CD4-positive, alpha-beta T cell (primary cell): ENCODE measurements at regions not wholly inside any gene's neighbourhood (a gene's known extent, or its start where the extent isn't known, plus 50 kb on each side); places are given as distances from the start of the nearest gene placed in this dataset.

ENCODE experiments used
- ATAC-seq: fragments of 200-7000 bp; cut with Tn5 transposase; one replicate; pipeline ENCODE4 v1.10.0; 2022; ENCODE audit warnings: mild to moderate bottlenecking; ENCODE audit not compliant: poor library complexity
- CTCF ChIA-PET: fragments of 350-600 bp; sonication (Branson Sonifier 250); formaldehyde crosslinking; loops from one replicate; lab custom pipeline; 2021; ENCODE audit warnings: antibody characterized with exemption, inconsistent platforms; lab: Charles Lee
- POLR2A ChIA-PET: fragments of 350-600 bp; sonication (Branson Sonifier 250); formaldehyde crosslinking; loops from one replicate; lab custom pipeline; 2021; ENCODE audit warnings: antibody characterized with exemption, inconsistent platforms; lab: Charles Lee
- DNase-seq, 14 experiments: peaks; one replicate each; pipeline ENCODE4 v3.0.0-alpha.2; 2013 to 2020; ENCODE audit warnings: mixed read lengths in 2 of 14
- H3K27ac ChIP-seq, 2 donors: one replicate each; pipeline versions ENCODE4 v1.5.1 to v1.7.0; 2013; ENCODE audit warnings: low read length in 2 of 2, low read depth in 1 of 2, mild to moderate bottlenecking in 1 of 2
- H3K27me3 ChIP-seq, 2 experiments: 1 replicate in 1 of 2; 2 replicates in 1 of 2; pipeline versions ENCODE4 v1.6.1 to v1.7.0; 2013; ENCODE audit warnings: low read length in 2 of 2, control low read depth in 1 of 2, mild to moderate bottlenecking in 1 of 2, moderate library complexity in 1 of 2; ENCODE audit not compliant: insufficient read depth in 2 of 2, control insufficient read depth in 1 of 2
- H3K36me3 ChIP-seq: one replicate; pipeline ENCODE4 v1.6.1; 2013; ENCODE audit warnings: low read length, control low read depth; ENCODE audit not compliant: insufficient read depth
- H3K4me1 ChIP-seq: one replicate; pipeline ENCODE4 v1.6.1; 2013; ENCODE audit warnings: low read length, control low read depth; ENCODE audit not compliant: insufficient read depth
- H3K4me3 ChIP-seq: one replicate; pipeline ENCODE4 v1.5.1; 2013; ENCODE audit warnings: mild to moderate bottlenecking, low read length, moderate library complexity
- H3K9me3 ChIP-seq, 2 experiments: 1 replicate in 1 of 2; 2 replicates in 1 of 2; pipeline versions ENCODE4 v1.6.1 to v1.7.0; 2013; ENCODE audit warnings: low read length in 2 of 2, mild to moderate bottlenecking in 2 of 2, control low read depth in 1 of 2, moderate library complexity in 1 of 2; ENCODE audit not compliant: control insufficient read depth in 1 of 2, insufficient read depth in 1 of 2
- H3K27ac Mint-ChIP-seq: one replicate; pipeline ENCODE4 v1.8.0; 2020; ENCODE audit warnings: mixed read lengths
- H3K27me3 Mint-ChIP-seq: one replicate; pipeline ENCODE4 v1.8.0; 2021; ENCODE audit warnings: mixed read lengths
- H3K36me3 Mint-ChIP-seq: one replicate; pipeline ENCODE4 v1.8.0; 2021; ENCODE audit warnings: low read depth, mixed read lengths
- H3K4me1 Mint-ChIP-seq: one replicate; pipeline ENCODE4 v1.8.0; 2021; ENCODE audit warnings: low read depth, mixed read lengths
- H3K4me3 Mint-ChIP-seq: one replicate; pipeline ENCODE4 v1.8.0; 2020; ENCODE audit warnings: mild to moderate bottlenecking, mixed read lengths
- H3K9me3 Mint-ChIP-seq: one replicate; pipeline ENCODE4 v1.8.0; 2020; ENCODE audit warnings: mixed read lengths
- CTCF ChIP-seq: fragments of 200-600 bp; IDR thresholded peaks from one replicate; pipeline ENCODE4 v1.8.0; 2022; ENCODE audit warnings: antibody characterized with exemption, mild to moderate bottlenecking
- intact Hi-C, 2 experiments: fragments of 100-400 bp; cut with DNase I in 1 of 2; cut with micrococcal nuclease in 1 of 2; formaldehyde crosslinking; loops; one replicate each; pipeline versions ENCODE4 v1.15.1 to v1.9.0; 2023 to 2025; cut with DNase I, micrococcal nuclease

- Mint-ChIP-seq H3K4me3 (no peak overlapping the region), H3K27ac (no peak overlapping the region), H3K4me1 (no peaks in the 10 kb centered on the region), H3K9me3 (no peaks in the 10 kb centered on the region), H3K27me3 (peaks cover 45% of the 10 kb centered on the region), H3K36me3 (no peaks in the 10 kb centered on the region)
- ChIA-PET POLR2A (no interaction called here), CTCF (no interaction called here)
- Histone ChIP-seq H3K36me3 (no peaks in the 10 kb centered on the region), H3K9me3 (no peaks in the 10 kb centered on the region), H3K4me3 (no peak overlapping the region), H3K27ac (no peak overlapping the region), H3K4me1 (no peaks in the 10 kb centered on the region), H3K27me3 (peaks cover 0 to 4% of the 10 kb centered on the region in 2 experiments)
- TF ChIP-seq CTCF: no peak
- DNase-seq (no peak), ATAC-seq (no peak)
- intact Hi-C loops: no loop called here
Measured at GRCh38 chr12:98296462-98297079, 218.8 kb upstream of the TMPO start.

DNA sequence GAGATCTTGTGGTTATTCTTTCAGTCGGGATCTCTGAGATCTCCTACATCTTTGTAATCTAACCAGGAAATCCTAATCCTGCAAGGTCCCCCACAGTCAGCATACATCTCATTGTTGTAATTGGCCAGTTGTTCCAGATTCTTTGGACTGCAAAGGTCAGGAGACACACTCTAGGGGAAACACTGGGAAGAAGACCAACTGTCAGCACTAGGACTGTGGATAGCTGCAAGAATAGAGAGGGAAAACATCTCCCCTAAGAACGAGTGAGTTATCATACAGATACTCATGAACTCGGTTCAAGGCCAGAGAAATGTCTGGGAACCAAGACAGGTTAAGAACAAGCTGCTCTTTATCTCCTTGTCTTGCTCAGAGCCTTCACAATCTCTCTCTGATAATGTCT is 217.9 kb upstream of the TMPO start:
- intact Hi-C loops: no loop called here
- CTCF ChIA-PET: no interaction called here

GRCh38 chr12:98308141-98308540 is 207.2 kb upstream of the TMPO start:
- no peak for ATAC-seq
- ChIA-PET POLR2A (no interaction called here), CTCF (no interaction called here)
- DNase-seq: no peak
- Mint-ChIP-seq H3K36me3 (no peaks in the 10 kb centered on the region), H3K4me1 (no peaks in the 10 kb centered on the region), H3K9me3 (no peaks in the 10 kb centered on the region), H3K4me3 (no peak overlapping the region), H3K27me3 (peaks cover 20% of the 10 kb centered on the region), H3K27ac (no peak overlapping the region)
- no peak for TF ChIP-seq CTCF
- no peaks in the 10 kb centered on the region for H3K4me1 ChIP-seq
- no peak overlapping the region for H3K4me3 ChIP-seq
- intact Hi-C loops: no loop called here
- H3K36me3 ChIP-seq: no peaks in the 10 kb centered on the region
- no peaks in the 10 kb centered on the region for H3K27me3 ChIP-seq
- no peak overlapping the region for H3K27ac ChIP-seq
- peaks cover 0 to 4% of the 10 kb centered on the region in 2 experiments for H3K9me3 ChIP-seq

More for the DNA sequence above, 217.9 kb upstream of the TMPO start:
- H3K36me3 ChIP-seq: no peaks in the 10 kb centered on the region
- Mint-ChIP-seq H3K36me3 (no peaks in the 10 kb centered on the region), H3K27ac (no peak overlapping the region), H3K27me3 (peaks cover 45% of the 10 kb centered on the region), H3K9me3 (no peaks in the 10 kb centered on the region), H3K4me1 (no peaks in the 10 kb centered on the region), H3K4me3 (no peak overlapping the region)
- no peak overlapping the region for H3K4me3 ChIP-seq
- POLR2A ChIA-PET: no interaction called here
- H3K9me3 ChIP-seq: no peaks in the 10 kb centered on the region
- peaks cover 0 to under 1% of the 10 kb centered on the region in 2 experiments for H3K27me3 ChIP-seq
- no peak overlapping the region for H3K27ac ChIP-seq
- no peaks in the 10 kb centered on the region for H3K4me1 ChIP-seq
- DNase-seq (no peak), ATAC-seq (no peak)
- TF ChIP-seq CTCF: no peak
